22Rv1 (cell line): ENCODE measurements at regions not wholly inside any gene's neighbourhood (a gene's known extent, or its start where the extent isn't known, plus 50 kb on each side); places are given as distances from the start of the nearest gene placed in this dataset.

Experiments
- ZFX ChIP-seq: fragments of 450-650 bp; IDR thresholded peaks from 2 replicates; pipeline ENCODE4 v1.6.1; 2017; ENCODE audit warnings: antibody characterized with exemption, borderline replicate concordance
- TF ChIP-seq, protein P1 (sequence below): fragments of 450-650 bp; IDR thresholded peaks from 2 replicates; pipeline ENCODE4 v1.5.1; 2017; ENCODE audit warnings: mild to moderate bottlenecking

DNA sequence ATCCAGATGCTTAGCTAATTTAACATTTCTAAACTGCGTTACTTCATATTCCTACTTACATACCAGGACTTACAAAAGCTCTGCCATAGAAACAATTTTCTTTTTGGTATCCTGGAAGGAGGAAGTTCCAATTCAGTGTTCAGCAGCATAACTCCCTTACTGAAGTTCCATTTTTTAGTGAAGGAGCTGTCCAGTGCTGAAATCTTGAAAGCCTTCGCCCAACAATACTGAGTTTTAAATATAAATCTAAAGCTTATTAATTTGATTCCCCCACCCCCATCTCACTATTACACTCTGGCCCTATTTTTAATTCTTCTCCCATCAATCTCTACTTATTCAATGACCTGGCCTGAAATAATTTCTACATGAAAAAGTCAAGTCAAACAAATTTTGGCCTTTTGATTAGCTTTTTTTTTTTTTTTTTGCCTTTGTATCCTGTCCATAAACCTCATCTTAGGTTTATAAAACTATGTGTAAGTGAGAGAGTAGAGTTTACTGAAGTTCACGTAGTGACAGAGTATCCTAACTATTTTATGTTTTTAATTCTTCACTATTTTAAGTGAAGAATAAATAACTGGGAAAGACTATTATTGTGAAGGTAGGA is 323.0 kb upstream of the PLD5 start:
- TF ChIP-seq, protein P1, sequence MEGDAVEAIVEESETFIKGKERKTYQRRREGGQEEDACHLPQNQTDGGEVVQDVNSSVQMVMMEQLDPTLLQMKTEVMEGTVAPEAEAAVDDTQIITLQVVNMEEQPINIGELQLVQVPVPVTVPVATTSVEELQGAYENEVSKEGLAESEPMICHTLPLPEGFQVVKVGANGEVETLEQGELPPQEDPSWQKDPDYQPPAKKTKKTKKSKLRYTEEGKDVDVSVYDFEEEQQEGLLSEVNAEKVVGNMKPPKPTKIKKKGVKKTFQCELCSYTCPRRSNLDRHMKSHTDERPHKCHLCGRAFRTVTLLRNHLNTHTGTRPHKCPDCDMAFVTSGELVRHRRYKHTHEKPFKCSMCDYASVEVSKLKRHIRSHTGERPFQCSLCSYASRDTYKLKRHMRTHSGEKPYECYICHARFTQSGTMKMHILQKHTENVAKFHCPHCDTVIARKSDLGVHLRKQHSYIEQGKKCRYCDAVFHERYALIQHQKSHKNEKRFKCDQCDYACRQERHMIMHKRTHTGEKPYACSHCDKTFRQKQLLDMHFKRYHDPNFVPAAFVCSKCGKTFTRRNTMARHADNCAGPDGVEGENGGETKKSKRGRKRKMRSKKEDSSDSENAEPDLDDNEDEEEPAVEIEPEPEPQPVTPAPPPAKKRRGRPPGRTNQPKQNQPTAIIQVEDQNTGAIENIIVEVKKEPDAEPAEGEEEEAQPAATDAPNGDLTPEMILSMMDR, result no peak
- no peak for TF ChIP-seq ZFX
